ENCODE measurements at regions not wholly inside any gene's neighbourhood (a gene's known extent, or its start where the extent isn't known, plus 50 kb on each side); places are given as distances from the start of the nearest gene placed in this dataset.

GRCh38 chr7:46968003-46968402, 613.9 kb downstream of the TNS3 start:
- DNase-seq (no peak), ATAC-seq (ENCODE audit: poor library complexity) (no peak)
- Histone ChIP-seq H3K9me3 (ENCODE audit: control insufficient read depth in 1 of 2, insufficient read depth in 1 of 2, low read length in 2 of 2) (peaks cover 0 to 17% of the 10 kb centered on the region in 2 experiments), H3K27me3 (ENCODE audit: control insufficient read depth in 1 of 2, insufficient read depth in 2 of 2, low read length in 2 of 2) (no peaks in the 10 kb centered on the region), H3K4me3 (ENCODE audit: low read length) (no peak overlapping the region), H3K4me1 (ENCODE audit: insufficient read depth, low read length) (no peaks in the 10 kb centered on the region), H3K36me3 (ENCODE audit: insufficient read depth, low read length) (no peaks in the 10 kb centered on the region), H3K27ac (ENCODE audit: low read depth in 1 of 2, low read length in 2 of 2) (no peak overlapping the region)
- H3K9me3 Mint-ChIP-seq: peaks cover 15% of the 10 kb centered on the region
- no peaks in the 10 kb centered on the region for H3K36me3 Mint-ChIP-seq (ENCODE audit: low read depth)
- no peak overlapping the region for H3K4me3 Mint-ChIP-seq
- intact Hi-C loops (cut with DNase I, micrococcal nuclease): no loop called here
- CTCF ChIA-PET: no interaction called here
- no peak overlapping the region for H3K27ac Mint-ChIP-seq
- no peak for TF ChIP-seq CTCF (IDR thresholded peaks at IDR 0.05)
- H3K27me3 Mint-ChIP-seq: no peaks in the 10 kb centered on the region
- POLR2A ChIA-PET: no interaction called here
- H3K4me1 Mint-ChIP-seq (ENCODE audit: low read depth): no peaks in the 10 kb centered on the region

GRCh38 chr7:46963719-46964118, 618.2 kb downstream of the TNS3 start:
- no peak overlapping the region for H3K27ac Mint-ChIP-seq
- H3K9me3 Mint-ChIP-seq: peaks cover 12% of the 10 kb centered on the region
- Histone ChIP-seq H3K9me3 (ENCODE audit: control insufficient read depth in 1 of 2, insufficient read depth in 1 of 2, low read length in 2 of 2) (peaks cover 5 to 29% of the 10 kb centered on the region in 2 experiments), H3K27me3 (ENCODE audit: control insufficient read depth in 1 of 2, insufficient read depth in 2 of 2, low read length in 2 of 2) (no peaks in the 10 kb centered on the region), H3K27ac (ENCODE audit: low read depth in 1 of 2, low read length in 2 of 2) (no peak overlapping the region), H3K36me3 (ENCODE audit: insufficient read depth, low read length) (no peaks in the 10 kb centered on the region), H3K4me1 (ENCODE audit: insufficient read depth, low read length) (no peaks in the 10 kb centered on the region), H3K4me3 (ENCODE audit: low read length) (no peak overlapping the region)
- no peaks in the 10 kb centered on the region for H3K36me3 Mint-ChIP-seq (ENCODE audit: low read depth)
- no peak for TF ChIP-seq CTCF (IDR thresholded peaks at IDR 0.05)
- no peak overlapping the region for H3K4me3 Mint-ChIP-seq
- CTCF ChIA-PET: no interaction called here
- H3K27me3 Mint-ChIP-seq: no peaks in the 10 kb centered on the region
- DNase-seq (no peak), ATAC-seq (ENCODE audit: poor library complexity) (no peak)
- intact Hi-C loops (cut with DNase I, micrococcal nuclease): no loop called here
- POLR2A ChIA-PET: no interaction called here
- no peaks in the 10 kb centered on the region for H3K4me1 Mint-ChIP-seq (ENCODE audit: low read depth)

GRCh38 chr7:46960970-46961369, 620.9 kb downstream of the TNS3 start:
- Mint-ChIP-seq H3K9me3 (peaks cover 15% of the 10 kb centered on the region), H3K27ac (no peak overlapping the region), H3K4me3 (no peak overlapping the region), H3K36me3 (ENCODE audit: low read depth) (no peaks in the 10 kb centered on the region), H3K4me1 (ENCODE audit: low read depth) (no peaks in the 10 kb centered on the region), H3K27me3 (no peaks in the 10 kb centered on the region)
- intact Hi-C loops (cut with DNase I, micrococcal nuclease): no loop called here
- ChIA-PET CTCF (no interaction called here), POLR2A (no interaction called here)
- no peak overlapping the region for H3K4me3 ChIP-seq (ENCODE audit: low read length)
- H3K27ac ChIP-seq (ENCODE audit: low read depth in 1 of 2, low read length in 2 of 2): no peak overlapping the region
- no peaks in the 10 kb centered on the region for H3K27me3 ChIP-seq (ENCODE audit: control insufficient read depth in 1 of 2, insufficient read depth in 2 of 2, low read length in 2 of 2)
- no peaks in the 10 kb centered on the region for H3K36me3 ChIP-seq (ENCODE audit: insufficient read depth, low read length)
- no peak for DNase-seq
- H3K4me1 ChIP-seq (ENCODE audit: insufficient read depth, low read length): no peaks in the 10 kb centered on the region
- no peak for ATAC-seq (ENCODE audit: poor library complexity)
- H3K9me3 ChIP-seq (ENCODE audit: control insufficient read depth in 1 of 2, insufficient read depth in 1 of 2, low read length in 2 of 2): peaks cover 5 to 29% of the 10 kb centered on the region in 2 experiments
- no peak for TF ChIP-seq CTCF (IDR thresholded peaks at IDR 0.05)

All from CD4-positive, alpha-beta T cell (primary cell).